GM21447 (cell line): ENCODE measurements at regions not wholly inside any gene's neighbourhood (a gene's known extent, or its start where the extent isn't known, plus 50 kb on each side); places are given as distances from the start of the nearest gene placed in this dataset.

Source experiments
- ATAC-seq: cut with Tn5 transposase; IDR thresholded peaks from one replicate; pipeline ENCODE4 v1.9.1; 2021; ENCODE audit not compliant: unreplicated experiment

GRCh38 chr13:99617474-99618255 is 116.4 kb downstream of the TM9SF2 start:
- ATAC-seq = no peak

GRCh38 chr13:99614465-99614885 is 113.2 kb downstream of the TM9SF2 start:
- ATAC-seq = peak; percentile 83
